HepG2 (cell line): ENCODE measurements at regions not wholly inside any gene's neighbourhood (a gene's known extent, or its start where the extent isn't known, plus 50 kb on each side); places are given as distances from the start of the nearest gene placed in this dataset.

Experiments
- CHD2 ChIP-seq: IDR thresholded peaks from 2 replicates; pipeline ENCODE4 v1.6.1; 2011; ENCODE audit warnings: low read depth, low read length, improper control_type of control experiment
- ELF4 ChIP-seq: sonication (generic); formaldehyde crosslinking; IDR thresholded peaks from 2 replicates; pipeline ENCODE4 v1.5.0; 2020; ENCODE audit warnings: missing genetic modification reagents, mild to moderate bottlenecking, moderate library complexity, borderline replicate concordance
- ZNF597 ChIP-seq: sonication (generic); formaldehyde crosslinking; IDR thresholded peaks from 2 replicates; pipeline ENCODE4 v1.5.0; 2020; ENCODE audit warnings: missing genetic modification reagents
- ZNF660 ChIP-seq: sonication (generic); formaldehyde crosslinking; IDR thresholded peaks from 2 replicates; pipeline ENCODE4 v1.5.1; 2020; ENCODE audit warnings: mild to moderate bottlenecking, low read depth, missing genetic modification reagents, borderline replicate concordance

GRCh38 chr4:41844327-41844726 lies 90.9 kb upstream of the TMEM33 start:
- TF ChIP-seq ZNF597 (no peak), ZNF660 (CRISPR knock-in tag) (no peak), ELF4 (CRISPR knock-in tag) (no peak), CHD2 (no peak)
